B cell (primary cell): ENCODE measurements at regions not wholly inside any gene's neighbourhood (a gene's known extent, or its start where the extent isn't known, plus 50 kb on each side); places are given as distances from the start of the nearest gene placed in this dataset.

ENCODE experiments used
- ATAC-seq: fragments of 200-7000 bp; cut with Tn5 transposase; one replicate; pipeline ENCODE4 v1.10.0; 2021; ENCODE audit warnings: low read depth, mild to moderate bottlenecking, moderate number of reproducible peaks, moderate library complexity
- CTCF ChIA-PET: fragments of 350-600 bp; sonication (Branson Sonifier 250); formaldehyde crosslinking; loops from one replicate; lab custom pipeline; 2021; ENCODE audit warnings: antibody characterized with exemption, inconsistent platforms; lab: Charles Lee
- POLR2A ChIA-PET: fragments of 350-600 bp; sonication (Branson Sonifier 250); formaldehyde crosslinking; loops from one replicate; lab custom pipeline; 2021; ENCODE audit warnings: antibody characterized with exemption; lab: Charles Lee
- DNase-seq: peaks from one replicate; pipeline ENCODE4 v3.0.0; 2013
- H2AFZ ChIP-seq: 2 replicates; pipeline ENCODE4 v1.6.1; 2012; ENCODE audit warnings: mild to moderate bottlenecking, low read depth, low read length; ENCODE audit not compliant: insufficient read depth, poor library complexity, severe bottlenecking
- H3K27ac ChIP-seq, 2 donors: 1 replicate in 1 of 2; 2 replicates in 1 of 2; pipeline ENCODE4 v1.5.1; 2012 to 2013; ENCODE audit warnings: low read length in 2 of 2, mild to moderate bottlenecking in 2 of 2, moderate library complexity in 1 of 2
- H3K27me3 ChIP-seq, 4 experiments: fragments of 200-600 bp in 1 of 4; sonication (generic) in 1 of 4; replicated peaks in 1 of 4; 1 replicate in 2 of 4; 2 replicates in 2 of 4; pipeline versions ENCODE4 v1.6.1 to v1.7.0; 2013 to 2016; ENCODE audit warnings: low read length in 3 of 4, mild to moderate bottlenecking in 2 of 4, mixed read lengths in 1 of 4, moderate library complexity in 1 of 4; ENCODE audit not compliant: insufficient read depth in 4 of 4, control insufficient read depth in 3 of 4; ENCODE audit errors: control extremely low read depth in 1 of 4
- H3K36me3 ChIP-seq, 2 experiments: replicated peaks in 1 of 2; 1 replicate in 1 of 2; 2 replicates in 1 of 2; pipeline versions ENCODE4 v1.6.1 to v1.7.1; 2013; ENCODE audit warnings: low read length in 1 of 2; ENCODE audit not compliant: insufficient read depth in 2 of 2, control insufficient read depth in 1 of 2; ENCODE audit errors: control extremely low read depth in 1 of 2, extremely low read depth in 1 of 2
- H3K4me1 ChIP-seq, 2 donors: fragments of 200-600 bp in 1 of 2; sonication (generic) in 1 of 2; 1 replicate in 1 of 2; 2 replicates in 1 of 2; pipeline versions ENCODE4 v1.5.1 to v1.6.1; 2013 to 2017; ENCODE audit warnings: low read length in 2 of 2; ENCODE audit not compliant: control insufficient read depth in 2 of 2, insufficient read depth in 2 of 2
- H3K4me2 ChIP-seq: replicated peaks from 2 replicates; pipeline ENCODE3; 2012; ENCODE audit warnings: mild to moderate bottlenecking, low read depth, low read length; ENCODE audit not compliant: poor library complexity, severe bottlenecking
- H3K4me3 ChIP-seq, 5 experiments: fragments of 200-600 bp in 1 of 5; sonication (generic) in 1 of 5; 1 replicate in 3 of 5; 2 replicates in 2 of 5; pipeline versions ENCODE4 v1.5.1 to v1.7.0; 2011 to 2016; ENCODE audit warnings: low read length in 4 of 5, mild to moderate bottlenecking in 4 of 5, low read depth in 2 of 5, control low read depth in 1 of 5, moderate library complexity in 1 of 5; ENCODE audit not compliant: insufficient read depth in 1 of 5; ENCODE audit errors: control extremely low read depth in 1 of 5, extremely low read depth in 1 of 5
- H3K79me2 ChIP-seq: fragments of 200-600 bp; sonication (generic); one replicate; pipeline ENCODE4 v1.6.0; 2016; ENCODE audit warnings: low read length; ENCODE audit not compliant: control insufficient read depth, insufficient read depth
- H3K9ac ChIP-seq: fragments of 200-600 bp; sonication (generic); 2 replicates; pipeline ENCODE4 v1.6.1; 2017; ENCODE audit warnings: mild to moderate bottlenecking, low read length, moderate library complexity
- H3K9me3 ChIP-seq, 3 donors: one replicate each; pipeline versions ENCODE4 v1.6.1 to v1.7.1; 2013; ENCODE audit warnings: low read length in 2 of 3; ENCODE audit not compliant: control insufficient read depth in 2 of 3, insufficient read depth in 1 of 3; ENCODE audit errors: control extremely low read depth in 1 of 3
- H4K20me1 ChIP-seq: 2 replicates; pipeline ENCODE4 v1.6.0; 2012; ENCODE audit warnings: mild to moderate bottlenecking, low read length; ENCODE audit not compliant: insufficient read depth, control insufficient read depth, poor library complexity, severe bottlenecking
- H3K27ac Mint-ChIP-seq: one replicate; pipeline ENCODE4 v1.8.0; 2021; ENCODE audit warnings: mixed read lengths
- H3K27me3 Mint-ChIP-seq: one replicate; pipeline ENCODE4 v1.8.0; 2021; ENCODE audit warnings: mixed read lengths
- H3K4me1 Mint-ChIP-seq: one replicate; pipeline ENCODE4 v1.8.0; 2021; ENCODE audit warnings: mixed read lengths
- H3K4me3 Mint-ChIP-seq: one replicate; pipeline ENCODE4 v1.8.0; 2021; ENCODE audit warnings: mixed read lengths
- H3K9me3 Mint-ChIP-seq: one replicate; pipeline ENCODE4 v1.8.0; 2022; ENCODE audit warnings: mixed read lengths; ENCODE audit not compliant: insufficient read depth
- CTCF ChIP-seq: fragments of 200-600 bp; IDR thresholded peaks from one replicate; pipeline ENCODE4 v1.8.0; 2022; ENCODE audit warnings: antibody characterized with exemption, mild to moderate bottlenecking
- EZH2 ChIP-seq: IDR thresholded peaks from 2 replicates; pipeline ENCODE4 v1.6.1; 2012; ENCODE audit warnings: borderline replicate concordance, low read depth, mild to moderate bottlenecking, moderate library complexity, low read length; ENCODE audit not compliant: insufficient read depth, poor library complexity, severe bottlenecking
- WGBS: methylation state at CpG from one replicate; pipeline ENCODE4 v1.1.5; 2013; ENCODE audit warnings: missing lambda C conversion rate; ENCODE audit not compliant: insufficient coverage; 5-methylcytosine and 5-hydroxymethylcytosine counted together
- intact Hi-C: fragments of 100-400 bp; cut with micrococcal nuclease; formaldehyde crosslinking; loops from one replicate; pipeline ENCODE4 v1.10.0; 2022

- Histone ChIP-seq H2AFZ (no peak overlapping the region), H3K79me2 (no peaks in the 10 kb centered on the region), H3K9me3 (no peaks in the 10 kb centered on the region), H3K9ac (no peak overlapping the region), H3K4me2 (no peak overlapping the region), H3K4me3 (no peak overlapping the region), H3K36me3 (no peaks in the 10 kb centered on the region), H3K27me3 (peaks cover 0 to 3% (median 0%) of the 10 kb centered on the region in 4 experiments), H3K4me1 (no peaks in the 10 kb centered on the region), H4K20me1 (no peaks in the 10 kb centered on the region), H3K27ac (no peak overlapping the region)
- ChIA-PET POLR2A (no interaction called here), CTCF (no interaction called here)
- WGBS: no CpG with 5 or more reads among the region's 4 CpGs
- no peaks in the 10 kb centered on the region for H3K9me3 Mint-ChIP-seq
- peaks cover 10% of the 10 kb centered on the region for H3K27me3 Mint-ChIP-seq
- no peak overlapping the region for H3K27ac Mint-ChIP-seq
- TF ChIP-seq CTCF: no peak
- no peak for TF ChIP-seq EZH2
- no peak overlapping the region for H3K4me3 Mint-ChIP-seq
- intact Hi-C loops: no loop called here
- ATAC-seq (no peak), DNase-seq (no peak)
- H3K4me1 Mint-ChIP-seq: no peaks in the 10 kb centered on the region
These were observed 475.2 kb downstream of the HINT1 start for GRCh38 chr5:130689831-130690230.

GRCh38 chr5:130687085-130687733 lies 477.8 kb downstream of the HINT1 start:
- Histone ChIP-seq H3K27me3 (peaks cover 0 to 3% (median 0%) of the 10 kb centered on the region in 4 experiments), H3K4me1 (no peaks in the 10 kb centered on the region), H3K4me2 (no peak overlapping the region), H4K20me1 (no peaks in the 10 kb centered on the region), H3K36me3 (no peaks in the 10 kb centered on the region), H3K27ac (no peak overlapping the region), H3K4me3 (no peak overlapping the region), H3K9ac (no peak overlapping the region), H3K9me3 (no peaks in the 10 kb centered on the region), H3K79me2 (no peaks in the 10 kb centered on the region), H2AFZ (no peak overlapping the region)
- Mint-ChIP-seq H3K9me3 (no peaks in the 10 kb centered on the region), H3K27me3 (peaks cover 10% of the 10 kb centered on the region), H3K27ac (no peak overlapping the region), H3K4me3 (no peak overlapping the region), H3K4me1 (no peaks in the 10 kb centered on the region)
- 80% methylated on average over 3 of the region's 7 CpGs for WGBS
- DNase-seq (no peak), ATAC-seq (no peak)
- intact Hi-C loops: no loop called here
- CTCF ChIA-PET: no interaction called here
- POLR2A ChIA-PET: no interaction called here
- no peak for TF ChIP-seq CTCF
- TF ChIP-seq EZH2: no peak
